Prostate gland (tissue), 2 donors: ENCODE measurements at regions not wholly inside any gene's neighbourhood (a gene's known extent, or its start where the extent isn't known, plus 50 kb on each side); places are given as distances from the start of the nearest gene placed in this dataset.

ENCODE experiments used
- POLR2AphosphoS5 ChIP-seq: sonication (generic); formaldehyde crosslinking; IDR thresholded peaks from one replicate; pipeline ENCODE4 v1.6.1; 2017; ENCODE audit warnings: antibody characterized with exemption
- TF ChIP-seq, protein P1 (sequence below), 4 experiments: fragments of 200-600 bp in 2 of 4; fragments of 450-650 bp in 2 of 4; sonication (generic) in 2 of 4; IDR thresholded peaks; 1 replicate in 3 of 4; 2 replicates in 1 of 4; pipeline ENCODE4 v1.5.1; 2016 to 2019; ENCODE audit warnings: antibody characterized with exemption in 4 of 4, mild to moderate bottlenecking in 2 of 4, moderate library complexity in 2 of 4

DNA sequence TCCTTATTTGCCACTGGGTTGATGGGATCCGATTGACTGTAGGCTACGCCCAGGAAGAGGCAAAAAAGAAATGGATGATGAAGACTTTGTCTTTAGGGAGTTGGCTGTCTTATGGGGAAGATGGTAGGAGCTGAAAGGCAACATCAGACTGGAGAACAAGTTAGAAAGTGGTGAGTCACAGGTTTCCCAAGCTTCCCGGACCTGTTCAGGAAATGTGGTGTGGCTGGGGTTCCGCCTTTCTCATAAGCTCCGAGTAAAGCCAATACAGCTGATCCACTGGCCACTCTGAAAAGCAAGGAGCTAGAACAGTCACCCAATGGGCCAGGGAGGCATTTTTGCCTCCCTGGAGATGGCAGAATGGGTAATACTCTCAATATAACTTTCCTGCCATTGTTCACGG is 194.5 kb downstream of the SNX19 start:
- TF ChIP-seq, protein P1, sequence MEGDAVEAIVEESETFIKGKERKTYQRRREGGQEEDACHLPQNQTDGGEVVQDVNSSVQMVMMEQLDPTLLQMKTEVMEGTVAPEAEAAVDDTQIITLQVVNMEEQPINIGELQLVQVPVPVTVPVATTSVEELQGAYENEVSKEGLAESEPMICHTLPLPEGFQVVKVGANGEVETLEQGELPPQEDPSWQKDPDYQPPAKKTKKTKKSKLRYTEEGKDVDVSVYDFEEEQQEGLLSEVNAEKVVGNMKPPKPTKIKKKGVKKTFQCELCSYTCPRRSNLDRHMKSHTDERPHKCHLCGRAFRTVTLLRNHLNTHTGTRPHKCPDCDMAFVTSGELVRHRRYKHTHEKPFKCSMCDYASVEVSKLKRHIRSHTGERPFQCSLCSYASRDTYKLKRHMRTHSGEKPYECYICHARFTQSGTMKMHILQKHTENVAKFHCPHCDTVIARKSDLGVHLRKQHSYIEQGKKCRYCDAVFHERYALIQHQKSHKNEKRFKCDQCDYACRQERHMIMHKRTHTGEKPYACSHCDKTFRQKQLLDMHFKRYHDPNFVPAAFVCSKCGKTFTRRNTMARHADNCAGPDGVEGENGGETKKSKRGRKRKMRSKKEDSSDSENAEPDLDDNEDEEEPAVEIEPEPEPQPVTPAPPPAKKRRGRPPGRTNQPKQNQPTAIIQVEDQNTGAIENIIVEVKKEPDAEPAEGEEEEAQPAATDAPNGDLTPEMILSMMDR (IDR thresholded peaks at IDR 0.05): no peak
- TF ChIP-seq POLR2AphosphoS5: no peak
